GM23338 (cell line): ENCODE measurements at regions not wholly inside any gene's neighbourhood (a gene's known extent, or its start where the extent isn't known, plus 50 kb on each side); places are given as distances from the start of the nearest gene placed in this dataset.

Source experiments
- ATAC-seq: fragments of 200-7000 bp; cut with Tn5 transposase; 3 replicates; pipeline ENCODE4 v1.9.1; 2020
- DNase-seq: peaks from one replicate; pipeline ENCODE4 v3.0.0-alpha.2; 2015; ENCODE audit warnings: low spot score
- H2AFZ ChIP-seq: fragments of 200-600 bp; sonication (generic); 2 replicates; pipeline ENCODE4 v1.8.0; 2016; ENCODE audit warnings: antibody characterized with exemption, mild to moderate bottlenecking, moderate library complexity
- H3F3A ChIP-seq: fragments of 200-600 bp; sonication (generic); replicated peaks from 2 replicates; pipeline ENCODE4 v1.8.0; 2017; ENCODE audit warnings: antibody characterized with exemption, mixed run types, low read depth
- H3K27ac ChIP-seq: fragments of 200-600 bp; sonication (generic); 2 replicates; pipeline ENCODE4 v1.6.1; 2016; ENCODE audit warnings: low read depth
- H3K27me3 ChIP-seq: fragments of 200-600 bp; sonication (generic); 2 replicates; pipeline ENCODE4 v1.8.0; 2016; ENCODE audit warnings: mild to moderate bottlenecking, mixed run types, moderate library complexity; ENCODE audit not compliant: insufficient read depth
- H3K36me3 ChIP-seq: fragments of 200-600 bp; sonication (generic); 2 replicates; pipeline ENCODE4 v1.8.0; 2016; ENCODE audit warnings: mild to moderate bottlenecking; ENCODE audit not compliant: insufficient read depth
- H3K4me1 ChIP-seq: fragments of 200-600 bp; sonication (generic); 2 replicates; pipeline ENCODE4 v1.8.0; 2016; ENCODE audit warnings: mild to moderate bottlenecking, moderate library complexity; ENCODE audit not compliant: insufficient read depth
- H3K4me2 ChIP-seq: fragments of 200-600 bp; sonication (generic); 2 replicates; pipeline ENCODE4 v1.7.1; 2017; ENCODE audit warnings: mixed run types
- H3K4me3 ChIP-seq: fragments of 200-600 bp; sonication (generic); 2 replicates; pipeline ENCODE4 v1.6.1; 2016; ENCODE audit warnings: mixed run types
- H3K79me2 ChIP-seq: fragments of 200-600 bp; sonication (generic); replicated peaks from 2 replicates; pipeline ENCODE4 v1.8.0; 2017; ENCODE audit warnings: mild to moderate bottlenecking; ENCODE audit not compliant: insufficient read depth
- H3K9me2 ChIP-seq: fragments of 200-600 bp; sonication (generic); 2 replicates; pipeline ENCODE4 v1.8.0; 2017; ENCODE audit not compliant: insufficient read depth
- H4K20me1 ChIP-seq: fragments of 200-600 bp; sonication (generic); replicated peaks from 2 replicates; pipeline ENCODE4 v1.8.0; 2017; ENCODE audit warnings: mild to moderate bottlenecking; ENCODE audit not compliant: insufficient read depth
- H3K27ac Mint-ChIP-seq: 2 replicates; pipeline ENCODE4 v1.8.0; 2020; ENCODE audit warnings: inconsistent platforms, mild to moderate bottlenecking, moderate library complexity, mixed read lengths
- H3K27me3 Mint-ChIP-seq: 3 replicates; pipeline ENCODE4 v1.8.0; 2022; ENCODE audit warnings: low read depth, mild to moderate bottlenecking, moderate library complexity, mixed read lengths, inconsistent platforms; ENCODE audit not compliant: insufficient read depth, poor library complexity
- H3K36me3 Mint-ChIP-seq: 3 replicates; pipeline ENCODE4 v1.8.0; 2021; ENCODE audit warnings: low read depth, mild to moderate bottlenecking, inconsistent platforms, moderate library complexity, mixed read lengths
- H3K4me1 Mint-ChIP-seq: 3 replicates; pipeline ENCODE4 v1.8.0; 2020; ENCODE audit warnings: mild to moderate bottlenecking, inconsistent platforms, mixed read lengths
- H3K4me3 Mint-ChIP-seq: 3 replicates; pipeline ENCODE4 v1.8.0; 2021; ENCODE audit warnings: moderate library complexity, mild to moderate bottlenecking, inconsistent platforms, mixed read lengths
- H3K9me3 Mint-ChIP-seq: 3 replicates; pipeline ENCODE4 v1.8.0; 2020; ENCODE audit warnings: moderate library complexity, mild to moderate bottlenecking, inconsistent platforms, mixed read lengths
- CREB1 ChIP-seq: fragments of 250-450 bp; sonication (Bioruptor Pico); IDR thresholded peaks from 2 replicates; pipeline ENCODE4 v1.5.0; 2020; ENCODE audit warnings: low read depth, mild to moderate bottlenecking, moderate library complexity
- CTCF ChIP-seq, 2 experiments: fragments of 200-600 bp in 1 of 2; sonication (generic) in 1 of 2; conservative IDR thresholded peaks; 2 replicates each; pipeline versions ENCODE4 v1.5.1 to v1.6.1; 2016 to 2017; ENCODE audit warnings: antibody characterized with exemption in 2 of 2, low read depth in 2 of 2, mild to moderate bottlenecking in 2 of 2, moderate library complexity in 1 of 2
- ETS1 ChIP-seq: IDR thresholded peaks from 2 replicates; pipeline ENCODE4 v1.6.1; 2016; ENCODE audit warnings: antibody characterized with exemption
- EZH2 ChIP-seq: fragments of 200-600 bp; sonication (generic); IDR thresholded peaks from one replicate; pipeline ENCODE4 v1.8.0; 2017; ENCODE audit warnings: antibody characterized with exemption, mild to moderate bottlenecking, low read depth; ENCODE audit not compliant: unreplicated experiment
- JUNB ChIP-seq: IDR thresholded peaks from one replicate; pipeline ENCODE4 v1.6.1; 2016; ENCODE audit warnings: antibody characterized with exemption; ENCODE audit not compliant: unreplicated experiment
- NANOG ChIP-seq: IDR thresholded peaks from 2 replicates; pipeline ENCODE4 v1.6.1; 2016; ENCODE audit warnings: antibody characterized with exemption, borderline replicate concordance
- POLR2AphosphoS5 ChIP-seq: IDR thresholded peaks from 2 replicates; pipeline ENCODE4 v1.6.1; 2016; ENCODE audit warnings: antibody characterized with exemption, low read depth
- ZNF114 ChIP-seq: fragments of 250-450 bp; sonication (Bioruptor Pico); IDR thresholded peaks from 2 replicates; pipeline ENCODE4 v1.5.0; 2020; ENCODE audit warnings: mild to moderate bottlenecking, moderate library complexity
- ZNF331 ChIP-seq: fragments of 250-450 bp; sonication (Bioruptor Pico); IDR thresholded peaks from 2 replicates; pipeline ENCODE4 v1.5.0; 2020; ENCODE audit warnings: low read depth, mild to moderate bottlenecking, moderate library complexity

- no peaks in the 10 kb centered on the region for H3K4me1 Mint-ChIP-seq
- no peaks in the 10 kb centered on the region for H3K27me3 ChIP-seq
- H3K4me1 ChIP-seq: no peaks in the 10 kb centered on the region
- ATAC-seq (no peak), DNase-seq (no peak)
- no peaks in the 10 kb centered on the region for H3K36me3 Mint-ChIP-seq
- no peak for TF ChIP-seq CTCF (conservative IDR thresholded peaks at IDR 0.05; ENCODE audit: low read depth in 2 of 2)
- no peak for TF ChIP-seq EZH2
- no peak for TF ChIP-seq JUNB
- H3K4me2 ChIP-seq: no peak overlapping the region
- no peaks in the 10 kb centered on the region for H3K36me3 ChIP-seq
- H3K9me2 ChIP-seq: no peaks in the 10 kb centered on the region
- no peak overlapping the region for H3K4me3 ChIP-seq
- H3K27me3 Mint-ChIP-seq: no peaks in the 10 kb centered on the region
- no peaks in the 10 kb centered on the region for H3F3A ChIP-seq
- H3K9me3 Mint-ChIP-seq: no peaks in the 10 kb centered on the region; the same call in 2 of the 3 replicates
- no peak overlapping the region for H3K27ac Mint-ChIP-seq
- no peak overlapping the region for H3K4me3 Mint-ChIP-seq
- no peak overlapping the region for H2AFZ ChIP-seq
- no peaks in the 10 kb centered on the region for H4K20me1 ChIP-seq
- H3K79me2 ChIP-seq: no peaks in the 10 kb centered on the region
- no peak overlapping the region for H3K27ac ChIP-seq
Observed at GRCh38 chrX:150038315-150038714, 100.0 kb upstream of the EOLA2 start.

- no peaks in the 10 kb centered on the region for H3K79me2 ChIP-seq
- ATAC-seq: no peak
- H3K27ac ChIP-seq: no peak overlapping the region
- no peak overlapping the region for H3K27ac Mint-ChIP-seq
- no peaks in the 10 kb centered on the region for H3K9me2 ChIP-seq
- H3K4me3 Mint-ChIP-seq: no peak overlapping the region
- no peak overlapping the region for H3K4me2 ChIP-seq
- H2AFZ ChIP-seq: no peak overlapping the region
- H3K4me1 Mint-ChIP-seq: no peaks in the 10 kb centered on the region
- DNase-seq: no peak
- no peak for TF ChIP-seq NANOG
- no peak for TF ChIP-seq CREB1
- no peak for TF ChIP-seq CTCF (conservative IDR thresholded peaks at IDR 0.05; ENCODE audit: low read depth in 2 of 2)
- no peak for TF ChIP-seq ETS1
- no peak for TF ChIP-seq ZNF114 (CRISPR knock-in tag)
- no peak for TF ChIP-seq JUNB
- TF ChIP-seq ZNF331 (CRISPR knock-in tag): no peak
- TF ChIP-seq POLR2AphosphoS5: no peak
- no peaks in the 10 kb centered on the region for H3K36me3 Mint-ChIP-seq
- H3K27me3 Mint-ChIP-seq: no peaks in the 10 kb centered on the region
- no peaks in the 10 kb centered on the region for H3K4me1 ChIP-seq
- H3K4me3 ChIP-seq: no peak overlapping the region
- no peaks in the 10 kb centered on the region for H3K27me3 ChIP-seq
- no peaks in the 10 kb centered on the region; the same call in 2 of the 3 replicates for H3K9me3 Mint-ChIP-seq
- no peaks in the 10 kb centered on the region for H4K20me1 ChIP-seq
- no peaks in the 10 kb centered on the region for H3K36me3 ChIP-seq
- no peaks in the 10 kb centered on the region for H3F3A ChIP-seq
Observed at GRCh38 chrX:150038986-150039599, 100.8 kb upstream of the EOLA2 start.
